ENCODE measurements at regions not wholly inside any gene's neighbourhood (a gene's known extent, or its start where the extent isn't known, plus 50 kb on each side); places are given as distances from the start of the nearest gene placed in this dataset.
"Not testable (repeated sequence)": the region's sequence is repeated elsewhere in the genome, so short reads cannot be mapped to it uniquely, and the experiment has no call there.

- DNase-seq (ENCODE audit: low spot score) = no peak
Measured at GRCh38 chr2:211144078-211144477, 587.7 kb downstream of the CPS1 start.

- DNase-seq (ENCODE audit: low spot score) = no peak
Measured at GRCh38 chr2:211144974-211145665, 588.7 kb downstream of the CPS1 start.

- no peak for DNase-seq (ENCODE audit: low spot score)
Measured at GRCh38 chr2:211149731-211150130, 593.3 kb downstream of the CPS1 start.

DNA sequence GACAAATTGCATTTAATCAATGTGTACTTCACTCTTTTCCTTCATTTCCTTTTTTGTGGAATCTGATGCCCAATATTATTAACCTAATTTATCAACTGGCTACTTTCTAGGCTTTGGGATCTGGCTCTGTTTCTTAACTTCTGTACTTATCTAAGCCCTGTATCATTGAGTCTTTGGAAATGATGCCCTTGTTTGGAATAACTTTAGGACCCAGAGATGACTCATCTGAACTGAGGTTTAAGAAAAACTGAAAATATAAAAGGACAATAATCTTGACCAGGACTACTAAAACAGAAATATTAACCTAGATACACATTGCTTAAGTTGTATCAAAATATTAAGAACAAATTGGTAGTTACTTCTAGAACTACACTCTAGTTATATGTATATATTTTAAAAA lies 600.8 kb downstream of the CPS1 start:
- DNase-seq (ENCODE audit: low spot score) = no peak

- DNase-seq (ENCODE audit: low spot score) = peak; percentile 50
Measured at GRCh38 chr2:211157856-211158463, 601.6 kb downstream of the CPS1 start.

GRCh38 chr2:211159972-211160371 lies 603.6 kb downstream of the CPS1 start:
- no peak for DNase-seq (ENCODE audit: low spot score)

- DNase-seq (ENCODE audit: low spot score) = no peak
Measured at GRCh38 chr2:211161236-211161635, 604.8 kb downstream of the CPS1 start.

GRCh38 chr2:211162911-211163310 lies 606.5 kb downstream of the CPS1 start:
- DNase-seq (ENCODE audit: low spot score) = no peak

GRCh38 chr2:211170843-211171242 lies 614.4 kb downstream of the CPS1 start:
- no peak for DNase-seq (ENCODE audit: low spot score)

DNA sequence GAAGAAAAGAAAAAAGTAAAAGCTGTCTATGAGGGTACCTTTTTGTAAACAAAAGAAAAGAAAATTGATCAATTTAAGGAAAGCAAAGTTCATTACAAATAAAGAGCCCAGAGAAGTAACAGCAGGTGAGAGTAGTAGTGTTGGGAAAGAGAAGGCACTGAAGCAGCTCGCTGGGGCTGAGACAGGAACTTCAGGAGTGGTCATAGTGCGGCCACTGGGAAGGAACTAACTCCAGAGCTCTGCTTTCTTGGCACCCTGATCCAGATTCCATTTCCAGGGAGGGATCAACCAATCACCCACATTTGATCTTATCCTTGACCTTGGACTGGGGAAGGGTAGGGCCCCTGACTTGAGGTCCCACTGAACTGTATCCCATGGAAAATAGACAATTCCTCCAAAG lies 617.6 kb downstream of the CPS1 start:
- no peak for DNase-seq (ENCODE audit: low spot score)

GRCh38 chr2:211174631-211175030 lies 618.2 kb downstream of the CPS1 start:
- no peak for DNase-seq (ENCODE audit: low spot score)

DNA sequence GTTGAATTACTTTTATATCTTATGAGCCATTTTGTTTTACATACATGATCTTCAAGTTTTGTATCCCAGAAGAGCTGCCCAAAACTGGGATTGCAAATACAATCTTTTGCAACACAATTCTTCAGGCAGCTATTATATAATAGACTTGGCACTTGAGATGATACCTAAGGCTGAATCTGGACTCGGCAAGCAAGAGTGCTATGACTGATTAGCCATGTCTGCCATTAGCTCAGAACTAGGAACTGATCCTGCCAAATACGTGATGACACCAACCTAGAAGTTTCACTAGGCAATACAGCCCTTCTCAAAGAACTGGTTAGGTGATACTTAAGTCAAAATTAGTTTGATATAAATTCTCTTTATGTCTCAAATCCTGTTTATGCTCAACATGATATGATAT lies 619.6 kb downstream of the CPS1 start:
- no peak for DNase-seq (ENCODE audit: low spot score)

DNA sequence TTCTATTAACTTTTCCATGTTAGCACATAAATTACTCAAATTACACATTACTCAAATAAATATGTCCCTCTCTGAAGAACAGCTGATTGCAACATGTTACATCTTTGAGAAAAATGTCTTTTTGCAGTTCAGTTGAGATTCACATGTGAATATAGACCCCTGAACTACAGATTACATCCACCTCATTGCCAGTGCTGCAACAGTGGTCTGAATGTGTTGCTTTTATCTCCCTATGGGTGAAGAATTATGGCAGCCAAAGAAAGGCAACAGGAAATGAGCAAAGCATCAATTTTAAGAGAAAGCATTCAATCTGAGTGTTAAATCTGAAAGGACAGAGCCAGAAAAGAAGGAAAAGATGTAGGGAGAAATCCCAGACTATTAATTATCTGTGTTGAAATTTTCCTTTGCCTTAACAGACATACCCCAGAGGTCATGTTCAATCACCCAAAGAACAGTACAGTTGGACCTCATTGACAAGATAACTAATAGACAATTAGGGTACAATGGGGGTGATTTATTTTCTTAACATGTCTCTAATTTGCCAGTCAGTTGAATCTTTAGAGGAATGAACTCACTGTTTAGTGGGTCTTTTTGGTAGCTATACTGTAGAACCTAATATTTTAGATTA lies 620.2 kb downstream of the CPS1 start:
- DNase-seq (ENCODE audit: low spot score) = no peak

GRCh38 chr2:211181626-211182025 lies 625.2 kb downstream of the CPS1 start:
- no peak for DNase-seq (ENCODE audit: low spot score)

DNA sequence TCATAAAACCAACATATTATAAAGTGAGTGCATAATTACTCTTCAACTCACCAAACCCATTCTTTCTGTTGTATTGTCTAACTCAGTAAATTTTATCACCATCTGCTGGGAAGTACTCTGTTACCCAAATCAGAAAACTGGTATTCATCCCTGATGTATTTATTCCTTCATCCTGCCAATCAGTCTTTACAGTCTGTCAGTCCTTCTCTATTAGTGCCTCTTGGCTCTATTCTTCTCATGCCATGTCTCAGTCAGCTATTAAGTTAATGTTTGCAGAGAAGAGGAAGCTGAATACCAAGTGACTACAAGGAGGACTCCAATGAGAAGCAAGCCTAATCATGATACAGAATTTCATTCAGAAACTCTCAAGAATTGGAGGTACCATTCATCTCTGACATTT lies 631.2 kb downstream of the CPS1 start:
- DNase-seq (ENCODE audit: low spot score) = no peak

- no peak for DNase-seq (ENCODE audit: low spot score)
Measured at GRCh38 chr2:211203986-211204385, 647.6 kb downstream of the CPS1 start.

GRCh38 chr2:211204456-211204855 lies 648.1 kb downstream of the CPS1 start:
- DNase-seq (ENCODE audit: low spot score) = no peak

DNA sequence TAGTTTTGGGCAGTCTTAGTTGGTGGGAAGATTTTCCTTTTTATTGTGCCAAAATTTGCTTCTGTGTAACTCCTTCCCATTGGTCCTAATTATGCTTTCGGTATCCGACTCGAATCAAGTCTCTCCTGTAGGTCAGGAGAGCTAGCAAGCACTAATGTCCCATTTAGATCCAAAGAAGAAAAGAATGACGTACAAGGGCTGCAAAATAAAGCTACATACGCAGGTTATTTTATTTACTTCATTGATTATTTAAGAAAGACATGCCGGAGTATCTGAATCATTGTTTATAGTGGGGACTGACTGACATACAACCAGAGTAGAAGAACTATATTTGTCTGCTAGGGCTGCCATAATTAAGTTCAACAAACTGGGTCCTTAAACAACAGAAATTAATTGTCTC lies 648.5 kb downstream of the CPS1 start:
- no peak for DNase-seq (ENCODE audit: low spot score)

DNA sequence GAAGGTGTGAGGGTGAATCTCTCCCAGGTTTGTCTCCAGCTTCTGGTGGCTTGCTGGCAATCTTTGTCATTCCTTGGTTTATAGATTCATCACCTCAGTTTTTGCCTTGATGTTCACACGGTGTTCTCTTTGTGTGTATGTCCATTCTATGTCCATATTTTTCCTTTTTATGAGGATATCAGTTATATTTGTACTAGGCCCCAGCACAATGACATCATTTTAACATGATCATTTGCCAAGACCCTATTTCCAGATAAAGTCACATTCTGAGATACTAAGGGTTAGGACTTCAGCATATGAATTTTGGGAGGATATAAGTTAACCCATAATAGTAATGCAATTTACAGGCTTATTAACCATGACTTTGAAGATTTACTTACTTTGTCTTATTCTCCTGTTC lies 649.0 kb downstream of the CPS1 start:
- no peak for DNase-seq (ENCODE audit: low spot score)

- no peak for DNase-seq (ENCODE audit: low spot score)
Measured at GRCh38 chr2:211205836-211206235, 649.4 kb downstream of the CPS1 start.

GRCh38 chr2:211216221-211216620 lies 659.8 kb downstream of the CPS1 start:
- no peak for DNase-seq (ENCODE audit: low spot score)

GRCh38 chr2:211219548-211219947 lies 663.1 kb downstream of the CPS1 start:
- DNase-seq (ENCODE audit: low spot score) = not testable (repeated sequence)

- DNase-seq (ENCODE audit: low spot score) = no peak
Measured at GRCh38 chr2:211225784-211226183, 669.4 kb downstream of the CPS1 start.

GRCh38 chr2:211228559-211228958 lies 672.2 kb downstream of the CPS1 start:
- DNase-seq (ENCODE audit: low spot score) = no peak
